HG03139 (cell line): ENCODE measurements at regions not wholly inside any gene's neighbourhood (a gene's known extent, or its start where the extent isn't known, plus 50 kb on each side); places are given as distances from the start of the nearest gene placed in this dataset.
"Not testable (repeated sequence)": the region's sequence is repeated elsewhere in the genome, so short reads cannot be mapped to it uniquely, and the experiment has no call there.

Source experiments
- ATAC-seq: cut with Tn5 transposase; IDR thresholded peaks from one replicate; pipeline ENCODE4 v1.9.1; 2021; ENCODE audit not compliant: unreplicated experiment

DNA sequence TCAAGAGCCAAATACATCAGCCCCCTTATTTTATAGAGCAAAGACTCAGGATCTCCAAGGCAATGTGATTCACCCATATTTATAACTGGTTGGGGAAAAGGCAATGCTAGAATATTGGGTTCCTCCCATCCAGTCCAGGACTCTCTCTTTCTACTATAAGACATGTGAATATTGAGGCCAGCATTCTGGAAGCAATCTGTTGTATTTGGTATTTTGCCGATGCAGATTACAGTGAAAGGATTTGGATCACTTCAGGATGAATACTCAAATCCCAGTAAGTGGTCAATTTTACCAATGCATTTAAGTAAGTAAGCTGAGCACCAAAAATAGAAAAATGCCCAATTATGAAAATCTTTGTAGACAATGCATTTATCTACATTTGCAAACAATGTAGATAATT lies 1834.7 kb upstream of the PIK3C3 start:
- no peak for ATAC-seq

DNA sequence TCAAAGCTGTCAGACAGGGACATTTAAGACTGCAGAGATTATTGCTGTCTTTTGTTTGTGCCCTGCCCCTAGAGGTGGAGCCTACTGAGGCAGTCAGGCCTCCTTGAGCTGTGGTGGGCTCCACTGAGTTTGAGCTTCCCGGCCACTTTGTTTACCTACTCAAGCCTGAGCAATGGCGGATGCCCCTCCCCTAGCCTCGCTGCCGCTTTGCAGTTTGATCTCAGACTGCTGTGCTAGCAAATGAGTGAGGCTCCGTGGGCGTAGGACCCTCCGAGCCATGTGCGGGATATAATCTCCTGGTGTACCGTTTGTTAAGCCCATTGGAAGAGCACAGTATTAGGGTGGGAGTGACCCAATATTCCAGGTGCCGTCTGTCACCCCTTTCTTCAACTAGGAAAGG lies 1835.5 kb upstream of the PIK3C3 start:
- not testable (repeated sequence) for ATAC-seq

DNA sequence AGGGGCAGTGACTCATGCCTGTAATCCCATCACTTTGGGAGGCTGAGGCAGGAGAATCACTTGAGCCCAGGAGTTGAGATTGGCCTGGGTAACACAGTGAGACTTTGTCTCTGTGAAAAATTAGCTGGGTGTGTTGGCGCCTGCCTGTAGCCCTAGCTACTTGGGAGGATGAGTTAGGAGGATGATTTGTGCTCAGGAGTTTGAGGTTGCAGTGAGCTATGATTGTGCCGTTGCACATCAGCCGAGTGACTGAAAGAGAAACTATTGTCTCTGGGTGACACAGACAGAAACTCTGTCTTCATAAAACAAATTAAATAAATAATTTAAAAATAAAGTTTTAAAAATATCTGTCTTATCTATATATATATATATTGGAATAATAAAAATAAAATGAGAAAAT lies 1844.6 kb upstream of the PIK3C3 start:
- ATAC-seq = no peak

DNA sequence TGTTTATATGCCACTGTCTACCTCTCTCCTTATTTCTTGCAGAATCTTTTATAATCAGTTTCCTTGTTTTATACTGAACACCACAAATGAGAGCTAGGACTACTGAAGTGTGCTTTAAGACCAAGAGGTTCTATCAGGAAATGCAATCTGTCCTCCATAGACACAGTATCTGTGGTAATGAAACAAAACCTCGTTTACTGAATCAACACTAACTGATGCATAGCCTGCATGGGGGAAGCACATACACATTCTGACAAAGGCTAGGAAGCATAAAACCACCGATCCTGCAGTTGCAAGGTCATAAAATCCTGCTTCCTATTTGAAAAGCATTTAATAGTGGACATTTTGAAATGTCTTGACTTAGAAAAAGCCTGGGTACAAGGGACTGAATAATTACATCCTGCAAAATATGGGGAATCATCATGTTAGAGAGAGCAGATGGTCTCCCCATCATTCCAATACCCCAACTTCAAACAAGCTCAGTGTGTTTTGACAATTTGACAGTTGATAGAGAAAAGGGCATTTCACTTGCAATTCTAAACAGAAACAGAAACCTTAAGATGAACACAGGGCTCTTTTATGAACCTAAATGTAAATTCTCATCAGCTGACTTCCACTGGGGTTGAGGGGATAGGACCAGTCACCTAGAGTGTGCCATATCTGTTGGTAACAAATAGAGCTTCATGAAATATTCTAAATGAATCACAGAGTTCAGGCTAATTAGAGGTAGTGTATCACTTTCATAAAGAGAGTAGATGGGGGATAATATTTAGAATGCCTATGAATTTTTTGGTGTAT lies 1845.6 kb upstream of the PIK3C3 start:
- no peak for ATAC-seq

DNA sequence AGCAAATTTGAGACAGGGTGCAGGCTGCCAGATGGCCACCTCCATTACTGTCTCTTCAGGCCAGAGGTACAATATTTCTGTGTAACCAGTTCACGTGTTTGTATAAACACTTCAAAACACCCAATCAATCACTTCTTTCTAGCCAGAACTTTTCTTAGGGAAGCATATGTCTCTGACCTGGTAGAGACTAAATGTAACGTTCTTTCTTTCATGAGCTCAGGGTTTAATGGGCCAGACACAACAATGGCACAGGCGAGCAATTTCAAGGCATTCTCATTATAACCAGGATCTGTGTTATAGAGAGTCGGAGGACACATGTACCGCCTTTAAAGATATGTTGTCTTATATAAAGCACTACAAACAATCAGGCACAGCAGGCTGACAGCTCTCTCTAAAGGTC lies 1846.4 kb upstream of the PIK3C3 start:
- ATAC-seq = no peak

DNA sequence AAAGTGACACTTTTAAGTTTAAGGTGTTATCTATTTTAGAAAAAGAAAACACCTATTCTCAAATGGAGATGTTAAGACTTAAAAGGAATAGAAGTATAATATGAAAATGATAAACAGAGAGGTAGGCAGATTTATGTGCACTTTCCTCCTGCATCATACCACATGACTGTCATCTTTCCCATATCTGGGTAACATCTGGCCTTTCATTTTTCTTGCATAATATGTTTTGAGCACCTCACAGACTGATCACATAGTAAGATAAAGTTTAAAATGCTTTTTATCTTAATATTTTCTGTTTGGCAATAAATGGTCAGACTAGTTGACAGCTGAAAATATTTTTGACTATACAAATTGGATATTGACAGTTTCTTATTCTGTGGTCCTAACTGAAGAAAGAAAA lies 1852.1 kb upstream of the PIK3C3 start:
- ATAC-seq = no peak

DNA sequence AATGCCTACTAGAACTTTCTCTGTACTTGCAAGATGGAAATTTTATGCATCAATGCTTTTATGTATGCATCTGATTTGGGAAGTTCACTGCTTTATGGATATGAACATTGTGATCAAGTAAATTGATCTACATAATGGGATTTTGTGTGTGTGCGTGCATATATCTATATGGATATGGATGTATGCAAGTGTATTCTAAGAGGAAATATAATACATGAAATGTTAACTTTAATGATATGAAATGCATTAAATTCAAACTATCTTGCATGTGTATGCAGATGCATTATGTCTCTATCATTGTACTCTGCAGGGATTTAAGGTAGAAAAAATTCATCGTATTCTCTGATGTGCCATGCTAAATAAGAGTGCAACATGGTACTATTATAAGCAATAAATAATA lies 1855.4 kb upstream of the PIK3C3 start:
- no peak for ATAC-seq

DNA sequence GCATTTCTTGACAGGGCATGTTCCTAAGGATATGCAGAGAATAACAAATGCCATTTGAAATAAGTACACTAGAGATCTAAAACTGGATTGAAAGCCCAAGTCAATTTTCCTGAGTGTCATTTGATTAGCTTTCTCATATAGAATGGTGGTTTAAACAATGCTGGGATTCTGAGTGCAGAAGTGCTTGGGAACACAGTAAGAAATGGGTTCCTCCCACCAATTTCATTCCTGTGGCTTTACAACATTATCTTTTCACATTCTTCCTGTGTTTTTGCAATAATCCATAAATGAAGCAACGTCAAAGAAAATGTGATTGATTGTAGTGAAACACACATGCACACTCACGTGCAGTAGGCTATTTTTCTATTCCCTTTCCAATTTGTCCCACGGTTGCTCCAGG lies 1858.4 kb upstream of the PIK3C3 start:
- no peak for ATAC-seq

DNA sequence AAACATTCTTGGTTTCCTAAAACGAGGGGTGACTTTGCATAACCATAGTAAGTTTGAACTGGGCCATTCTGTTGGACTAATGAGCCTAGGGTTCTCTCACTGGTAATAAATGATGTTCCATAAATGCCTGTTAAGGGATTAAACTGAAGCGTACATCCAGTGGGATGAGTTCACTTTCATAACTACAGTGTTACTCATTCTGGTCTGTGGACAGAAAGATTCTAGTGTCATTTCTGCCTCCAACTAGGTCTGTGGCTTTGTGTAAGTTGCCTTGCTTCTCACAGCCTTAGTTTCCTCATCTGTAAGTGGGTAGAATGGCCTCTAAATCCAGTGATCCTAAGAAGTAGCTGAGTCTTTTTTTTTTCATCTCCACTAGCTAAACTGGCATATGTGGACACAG lies 1860.6 kb upstream of the PIK3C3 start:
- no peak for ATAC-seq

DNA sequence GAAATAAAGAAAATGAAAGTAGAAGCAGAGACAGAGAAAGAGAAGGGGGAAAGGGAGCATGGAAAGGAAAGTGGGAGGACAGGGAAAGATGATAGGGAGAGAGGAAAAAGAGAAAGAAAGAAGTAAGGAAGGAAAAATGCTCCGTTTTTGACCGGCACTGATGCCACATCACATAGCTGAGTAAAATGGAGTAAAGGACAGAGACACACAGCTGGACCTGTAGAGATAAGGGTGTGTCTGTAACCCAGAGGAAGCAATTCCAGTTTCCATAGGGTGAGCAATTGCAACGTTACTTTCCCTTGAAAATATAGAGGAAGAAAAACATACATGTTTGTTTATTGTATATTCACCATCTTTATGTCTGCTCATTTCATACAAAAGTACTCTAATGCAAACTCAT lies 1866.9 kb upstream of the PIK3C3 start:
- no peak for ATAC-seq

DNA sequence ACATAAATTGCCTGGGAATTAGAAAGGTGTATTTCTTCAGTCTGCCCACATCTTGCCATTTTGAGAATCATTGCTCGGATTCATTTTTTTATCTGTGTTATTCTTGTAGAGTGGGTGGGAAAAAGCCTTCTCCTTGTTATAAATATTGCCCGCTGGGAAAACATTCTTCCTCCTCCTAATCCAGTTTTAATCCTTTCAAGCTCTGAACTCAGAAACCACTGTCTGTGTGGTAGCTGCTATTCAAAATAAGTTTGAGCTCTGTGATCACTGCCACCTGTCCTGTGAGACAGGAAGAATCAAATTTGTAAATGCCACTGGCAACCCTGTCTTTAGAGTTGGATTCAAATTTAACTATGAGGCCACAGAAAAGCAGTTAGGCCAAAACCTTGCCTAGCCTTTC lies 1875.2 kb upstream of the PIK3C3 start:
- ATAC-seq = no peak

DNA sequence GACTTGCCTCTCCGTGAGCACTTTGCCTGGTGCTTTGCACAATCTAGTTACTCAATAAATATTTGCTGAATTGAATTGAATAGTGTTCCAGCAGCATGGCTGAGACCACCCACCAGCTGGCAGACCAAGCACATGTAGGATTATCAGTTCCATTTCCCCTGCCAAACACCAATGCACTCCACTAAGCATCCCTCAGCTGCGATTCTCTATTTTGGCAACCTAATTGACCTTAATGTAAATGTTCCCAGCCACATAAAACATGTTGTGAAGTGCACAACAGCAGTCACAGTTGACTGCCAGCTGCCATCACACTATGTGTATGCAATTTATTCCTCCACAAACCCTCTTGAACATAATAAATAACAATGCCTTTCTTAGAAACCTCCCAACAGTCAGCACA lies 1879.4 kb upstream of the PIK3C3 start:
- no peak for ATAC-seq

DNA sequence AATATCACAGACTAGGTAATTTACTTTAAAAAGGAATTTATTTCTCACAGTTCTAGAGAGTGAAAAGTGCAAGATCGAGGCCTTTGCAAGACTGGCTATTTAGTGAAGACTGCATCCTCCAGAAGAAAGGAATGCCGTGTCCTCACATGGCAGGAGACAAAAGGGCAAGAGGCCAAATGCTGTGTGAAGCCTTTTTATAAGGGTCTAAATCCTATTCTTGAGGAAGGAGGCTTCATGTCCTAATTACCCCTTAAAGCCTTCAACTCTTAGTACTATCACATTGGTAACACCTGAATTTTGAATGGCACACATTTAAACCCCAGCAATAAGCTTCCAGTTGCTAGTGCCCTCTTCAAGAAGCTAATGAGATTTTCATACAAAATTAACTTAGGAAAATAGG lies 1882.3 kb upstream of the PIK3C3 start:
- no peak for ATAC-seq

DNA sequence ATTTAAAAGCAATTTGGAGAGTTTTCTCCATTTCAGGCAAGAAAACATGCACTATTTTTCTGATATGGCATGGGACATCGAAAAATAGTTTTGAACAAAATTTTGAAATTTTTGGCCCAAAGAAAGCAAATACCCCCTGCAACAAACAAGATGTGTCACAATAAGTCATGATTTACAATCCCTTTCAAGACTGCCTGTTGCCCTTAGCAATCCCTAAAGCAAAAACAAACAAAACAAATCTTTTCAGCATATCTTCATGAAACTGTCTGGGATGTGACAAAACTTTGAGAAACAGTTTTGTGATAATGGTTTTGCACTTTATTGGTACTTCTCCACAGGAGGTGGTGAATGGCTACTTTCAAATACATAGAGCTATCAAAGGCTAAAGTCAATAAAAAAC lies 1888.7 kb upstream of the PIK3C3 start:
- no peak for ATAC-seq

DNA sequence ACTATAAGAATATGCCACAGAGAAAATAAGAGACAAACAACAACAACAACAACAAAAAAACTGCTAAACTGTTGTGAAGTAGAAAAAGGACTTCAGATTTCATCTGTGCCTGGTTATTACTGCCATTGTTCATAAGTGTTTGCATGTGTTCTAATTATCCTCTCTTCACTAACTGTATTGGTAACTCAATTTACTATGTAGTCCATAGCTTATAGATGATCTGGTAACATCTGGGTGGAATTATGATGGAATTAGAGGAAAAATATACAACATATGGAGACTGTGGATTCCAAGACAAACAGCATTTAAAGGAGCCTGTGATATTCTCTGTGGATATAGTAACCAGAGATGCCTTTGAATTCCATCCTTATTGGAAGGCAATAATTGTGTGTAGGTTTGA lies 1891.5 kb upstream of the PIK3C3 start:
- no peak for ATAC-seq

DNA sequence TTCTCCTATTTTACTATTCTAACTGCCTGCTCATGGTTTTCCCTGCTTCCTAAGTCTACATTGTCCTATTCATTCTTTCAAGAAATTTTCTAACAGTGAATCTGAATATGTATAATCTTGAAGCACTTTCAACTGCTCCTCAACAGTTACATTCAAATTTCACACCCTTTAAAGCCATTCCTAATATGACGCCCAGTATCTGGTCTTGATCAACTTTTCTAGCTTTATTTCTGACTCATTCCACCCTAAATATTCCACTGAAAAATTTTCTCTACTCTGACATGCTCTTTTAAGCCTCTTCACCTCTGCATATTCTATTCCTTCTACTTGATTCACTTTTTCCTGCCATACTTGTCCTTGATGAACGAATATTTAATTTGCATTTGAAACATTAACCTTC lies 1893.9 kb upstream of the PIK3C3 start:
- ATAC-seq = no peak

DNA sequence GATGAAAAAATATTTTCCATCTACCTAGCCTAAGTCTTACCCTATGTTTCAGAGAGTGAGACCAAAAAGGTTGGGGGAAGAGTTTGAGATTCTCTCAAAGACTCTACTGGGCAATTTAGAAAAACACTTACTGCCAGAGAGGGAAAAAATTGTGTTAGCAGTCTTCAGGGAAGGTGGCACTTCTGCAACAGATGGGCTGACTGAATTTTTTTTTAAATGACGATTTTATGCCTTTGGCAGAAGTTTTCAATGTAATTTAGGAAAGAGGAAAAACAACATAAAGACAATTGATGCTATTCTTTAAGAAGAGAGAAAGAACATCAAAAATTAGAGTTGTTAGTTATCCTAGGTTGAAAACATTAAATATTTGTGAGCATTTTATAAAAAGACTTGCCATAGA lies 1894.5 kb upstream of the PIK3C3 start:
- no peak for ATAC-seq

DNA sequence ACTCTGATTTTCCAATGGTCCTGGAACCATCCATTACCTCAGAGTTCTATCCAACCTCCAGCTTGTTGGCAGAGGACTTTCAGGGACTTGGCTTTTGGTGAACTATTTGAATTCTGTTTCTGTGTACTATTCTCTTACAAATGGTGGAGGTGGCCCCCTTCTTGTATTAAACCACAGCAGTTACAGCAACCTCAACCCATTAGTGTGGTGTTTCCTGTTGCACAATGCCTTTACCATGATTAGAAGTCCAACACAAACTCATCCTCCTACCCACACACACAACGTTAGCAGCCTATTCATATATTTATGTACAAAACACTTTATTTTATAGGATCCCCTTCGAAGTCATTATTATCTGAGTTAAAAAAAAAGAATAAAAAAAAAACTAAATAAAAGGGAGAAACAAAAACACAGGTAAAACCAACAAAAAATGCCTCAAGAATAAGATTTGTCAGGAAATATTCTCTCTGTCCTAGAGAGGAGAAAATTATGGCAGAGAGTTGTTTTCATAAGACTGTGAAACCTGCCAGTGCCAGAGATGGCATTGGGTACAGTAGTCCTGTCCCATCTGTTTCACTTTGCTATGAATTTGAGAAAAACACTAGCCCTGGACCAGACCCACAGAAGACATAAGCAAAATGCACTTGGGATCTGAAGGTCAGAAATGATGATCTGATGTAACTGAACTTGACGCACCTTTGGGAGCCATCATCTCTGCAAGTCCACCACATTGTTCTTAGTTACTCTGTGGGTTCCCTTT lies 1896.0 kb upstream of the PIK3C3 start:
- no peak for ATAC-seq

DNA sequence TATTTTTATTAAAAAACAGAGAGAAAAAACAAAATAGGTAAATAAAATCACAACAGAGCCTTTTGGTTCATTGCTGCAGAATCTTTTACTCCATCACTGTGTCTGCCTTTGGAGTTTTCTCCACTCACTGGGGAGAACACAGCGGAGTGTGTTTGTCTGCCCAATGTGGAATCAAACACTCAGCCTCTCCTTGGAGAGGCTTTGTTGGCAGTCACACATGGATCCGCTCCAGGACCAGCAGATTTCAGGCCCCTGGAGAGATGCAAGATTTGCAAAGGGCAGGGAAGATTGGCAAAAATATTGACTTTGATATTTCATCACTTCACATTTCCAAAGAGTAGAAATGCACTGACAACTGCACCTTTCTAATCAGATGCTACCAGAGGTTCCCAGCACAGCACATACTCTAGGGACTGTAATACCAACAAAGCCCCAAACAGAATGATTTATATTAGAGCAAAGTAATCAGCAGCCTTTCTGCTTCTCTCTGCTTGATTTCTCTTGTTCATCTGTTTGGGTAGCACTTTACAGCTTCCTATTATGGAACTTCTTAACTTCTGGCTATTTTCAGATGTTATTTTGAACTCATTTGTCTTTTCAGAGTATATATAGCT lies 1898.8 kb upstream of the PIK3C3 start:
- no peak for ATAC-seq

DNA sequence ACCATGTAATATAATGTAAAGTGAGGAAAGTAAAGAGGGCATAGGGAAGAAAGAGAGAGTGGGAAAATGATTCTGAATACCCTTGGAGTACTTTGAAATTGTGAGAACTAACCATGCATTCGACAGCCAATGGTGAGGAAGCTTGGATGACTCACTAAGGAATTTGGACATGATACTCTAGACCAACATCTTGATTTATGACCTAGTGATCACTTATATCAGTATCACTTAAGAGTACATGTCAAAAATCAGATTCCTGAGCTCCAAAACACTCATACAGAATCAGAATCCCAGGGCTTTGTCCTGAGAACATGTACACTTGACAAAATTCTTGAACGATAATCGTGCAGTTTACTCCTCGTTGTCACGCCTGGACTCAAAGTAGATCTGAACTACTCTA lies 1899.8 kb upstream of the PIK3C3 start:
- ATAC-seq = no peak

DNA sequence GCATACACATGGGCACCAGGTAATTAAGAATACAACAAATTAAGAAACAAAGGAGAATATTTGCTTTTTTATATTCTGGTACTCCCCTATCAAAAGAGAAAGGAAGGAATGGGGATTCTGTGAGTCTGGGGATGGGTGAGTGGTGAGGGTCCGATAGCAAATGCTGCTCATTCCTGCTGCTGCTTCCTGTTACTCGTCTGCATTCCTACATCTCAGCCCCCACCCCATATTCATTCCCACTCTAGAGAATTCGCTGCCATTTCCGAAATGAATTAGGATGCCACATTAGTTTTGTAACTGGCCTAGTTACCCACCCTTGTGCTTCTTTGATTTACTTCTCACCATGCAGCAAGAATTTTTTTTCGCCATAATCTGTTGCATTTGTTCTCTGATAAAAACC lies 1905.3 kb upstream of the PIK3C3 start:
- no peak for ATAC-seq
